ENCODE measurements at regions not wholly inside any gene's neighbourhood (a gene's known extent, or its start where the extent isn't known, plus 50 kb on each side); places are given as distances from the start of the nearest gene placed in this dataset.

- Histone ChIP-seq H3K27ac (no peak overlapping the region), H3K4me1 (no peaks in the 10 kb centered on the region), H3K36me3 (no peaks in the 10 kb centered on the region), H3K4me3 (no peak overlapping the region), H3K27me3 (no peaks in the 10 kb centered on the region), H3K9me3 (no peaks in the 10 kb centered on the region)
- intact Hi-C loops (cut with DNase I) = no loop called here
- ATAC-seq (no peak), DNase-seq (no peak)
- TF ChIP-seq CTCF (IDR thresholded peaks at IDR 0.05) = no peak
Observed at GRCh38 chr14:44828023-44828422, 133.7 kb downstream of the KLHL28 start.

- no peak for TF ChIP-seq CTCF (IDR thresholded peaks at IDR 0.05)
- no peak overlapping the region for H3K27ac ChIP-seq
- intact Hi-C loops (cut with DNase I) = no loop called here
- no peak for ATAC-seq
- no peaks in the 10 kb centered on the region for H3K4me1 ChIP-seq
- H3K4me3 ChIP-seq = no peak overlapping the region
- H3K36me3 ChIP-seq = no peaks in the 10 kb centered on the region
- no peak for DNase-seq
- no peaks in the 10 kb centered on the region for H3K9me3 ChIP-seq
- H3K27me3 ChIP-seq = peaks cover 9% of the 10 kb centered on the region
Observed at GRCh38 chr14:44820230-44820964, 141.3 kb downstream of the KLHL28 start.

- no peaks in the 10 kb centered on the region for H3K27me3 ChIP-seq
- no peak overlapping the region for H3K4me3 ChIP-seq
- intact Hi-C loops (cut with DNase I) = no loop called here
- no peak for TF ChIP-seq CTCF (IDR thresholded peaks at IDR 0.05)
- no peaks in the 10 kb centered on the region for H3K4me1 ChIP-seq
- H3K36me3 ChIP-seq = no peaks in the 10 kb centered on the region
- no peak overlapping the region for H3K27ac ChIP-seq
- no peak for DNase-seq
- H3K9me3 ChIP-seq = no peaks in the 10 kb centered on the region
- no peak for ATAC-seq
Observed at GRCh38 chr14:44814196-44814595, 147.6 kb downstream of the KLHL28 start.

GRCh38 chr14:44812672-44813071 lies 149.1 kb downstream of the KLHL28 start:
- ATAC-seq (no peak), DNase-seq (no peak)
- no peak for TF ChIP-seq CTCF (IDR thresholded peaks at IDR 0.05)
- intact Hi-C loops (cut with DNase I) = no loop called here
- no peaks in the 10 kb centered on the region for H3K4me1 ChIP-seq
- H3K4me3 ChIP-seq = no peak overlapping the region
- H3K27me3 ChIP-seq = no peaks in the 10 kb centered on the region
- no peaks in the 10 kb centered on the region for H3K36me3 ChIP-seq
- no peak overlapping the region for H3K27ac ChIP-seq
- H3K9me3 ChIP-seq = no peaks in the 10 kb centered on the region

- Histone ChIP-seq H3K36me3 (no peaks in the 10 kb centered on the region), H3K4me1 (no peaks in the 10 kb centered on the region), H3K27me3 (no peaks in the 10 kb centered on the region), H3K4me3 (no peak overlapping the region), H3K9me3 (no peaks in the 10 kb centered on the region), H3K27ac (no peak overlapping the region)
- intact Hi-C loops (cut with DNase I) = no loop called here
- DNase-seq (no peak), ATAC-seq (no peak)
- no peak for TF ChIP-seq CTCF (IDR thresholded peaks at IDR 0.05)
Observed at GRCh38 chr14:44804391-44804790, 157.4 kb downstream of the KLHL28 start.

All from upper lobe of right lung (tissue), 1 donor.